Activated T-helper 1 cell treated with anti-CD3 and anti-CD28 coated beads, Interleukin-12 subunit alpha, Interleukin-12 subunit beta, Interleukin-2, Interleukin-4 antibody, amounts not matched to agents 30 ng/mL and 10 ng/mL and 1 ng/mL, durations not matched to agents 14 hours and 24 hours and 36 hours (primary cell): ENCODE measurements at regions not wholly inside any gene's neighbourhood (a gene's known extent, or its start where the extent isn't known, plus 50 kb on each side); places are given as distances from the start of the nearest gene placed in this dataset.

Experiments used
- DNase-seq: peaks from one replicate; pipeline ENCODE4 v3.0.0; 2021; ENCODE audit warnings: low spot score
- H3K27ac Mint-ChIP-seq: one replicate; pipeline ENCODE4 v1.8.0; 2021; ENCODE audit warnings: mild to moderate bottlenecking, mixed read lengths
- H3K27me3 Mint-ChIP-seq: one replicate; pipeline ENCODE4 v1.8.0; 2022; ENCODE audit warnings: mild to moderate bottlenecking, moderate library complexity, mixed read lengths; ENCODE audit not compliant: insufficient read depth
- H3K36me3 Mint-ChIP-seq: one replicate; pipeline ENCODE4 v1.8.0; 2021; ENCODE audit warnings: low read depth, mixed read lengths
- H3K4me1 Mint-ChIP-seq: one replicate; pipeline ENCODE4 v1.8.0; 2021; ENCODE audit warnings: low read depth, mixed read lengths
- H3K4me3 Mint-ChIP-seq: one replicate; pipeline ENCODE4 v1.8.0; 2021; ENCODE audit warnings: mild to moderate bottlenecking, moderate library complexity, mixed read lengths
- H3K9me3 Mint-ChIP-seq: one replicate; pipeline ENCODE4 v1.8.0; 2021; ENCODE audit warnings: mixed read lengths
- intact Hi-C: fragments of 100-400 bp; cut with micrococcal nuclease; formaldehyde crosslinking; loops from one replicate; pipeline ENCODE4 v1.15.1; 2024

- intact Hi-C loops = no loop called here
Observed at GRCh38 chr4:149102765-149103164, 660.6 kb upstream of the NR3C2 start.

GRCh38 chr4:149101649-149102048 is 659.4 kb upstream of the NR3C2 start:
- H3K36me3 Mint-ChIP-seq = no peaks in the 10 kb centered on the region
- H3K27me3 Mint-ChIP-seq = no peaks in the 10 kb centered on the region
- intact Hi-C loops = no loop called here
- H3K27ac Mint-ChIP-seq = no peak overlapping the region
- H3K9me3 Mint-ChIP-seq = no peaks in the 10 kb centered on the region
- H3K4me1 Mint-ChIP-seq = no peaks in the 10 kb centered on the region
- no peak for DNase-seq
- H3K4me3 Mint-ChIP-seq = no peak overlapping the region

More at GRCh38 chr4:149102765-149103164, 660.6 kb upstream of the NR3C2 start:
- no peak for DNase-seq
- no peaks in the 10 kb centered on the region for H3K27me3 Mint-ChIP-seq
- H3K27ac Mint-ChIP-seq = no peak overlapping the region
- H3K9me3 Mint-ChIP-seq = no peaks in the 10 kb centered on the region
- H3K36me3 Mint-ChIP-seq = no peaks in the 10 kb centered on the region
- no peak overlapping the region for H3K4me3 Mint-ChIP-seq
- H3K4me1 Mint-ChIP-seq = no peaks in the 10 kb centered on the region

- no peak for DNase-seq
- Mint-ChIP-seq H3K4me1 (no peaks in the 10 kb centered on the region), H3K27me3 (no peaks in the 10 kb centered on the region), H3K27ac (no peak overlapping the region), H3K4me3 (no peak overlapping the region), H3K36me3 (no peaks in the 10 kb centered on the region), H3K9me3 (peaks cover 9% of the 10 kb centered on the region)
- intact Hi-C loops = no loop called here
Observed at GRCh38 chr4:149095811-149096210, 653.6 kb upstream of the NR3C2 start.

- Mint-ChIP-seq H3K27me3 (no peaks in the 10 kb centered on the region), H3K4me1 (no peaks in the 10 kb centered on the region), H3K27ac (no peak overlapping the region), H3K4me3 (no peak overlapping the region), H3K36me3 (no peaks in the 10 kb centered on the region), H3K9me3 (peaks cover 9% of the 10 kb centered on the region)
- intact Hi-C loops = no loop called here
- no peak for DNase-seq
Observed at GRCh38 chr4:149095001-149095400, 652.8 kb upstream of the NR3C2 start.

- no peak for DNase-seq
- Mint-ChIP-seq H3K27ac (no peak overlapping the region), H3K27me3 (no peaks in the 10 kb centered on the region), H3K36me3 (no peaks in the 10 kb centered on the region), H3K4me1 (no peaks in the 10 kb centered on the region), H3K4me3 (no peak overlapping the region), H3K9me3 (no peaks in the 10 kb centered on the region)
- intact Hi-C loops = no loop called here
Observed at GRCh38 chr4:149084144-149084543, 641.9 kb upstream of the NR3C2 start.

- H3K36me3 Mint-ChIP-seq = no peaks in the 10 kb centered on the region
- H3K4me1 Mint-ChIP-seq = no peaks in the 10 kb centered on the region
- H3K9me3 Mint-ChIP-seq = no peaks in the 10 kb centered on the region
- intact Hi-C loops = no loop called here
- no peak overlapping the region for H3K4me3 Mint-ChIP-seq
- no peaks in the 10 kb centered on the region for H3K27me3 Mint-ChIP-seq
- no peak overlapping the region for H3K27ac Mint-ChIP-seq
- DNase-seq = no peak
Observed at GRCh38 chr4:149077181-149077580, 635.0 kb upstream of the NR3C2 start.

- Mint-ChIP-seq H3K4me3 (no peak overlapping the region), H3K27ac (no peak overlapping the region), H3K9me3 (no peaks in the 10 kb centered on the region), H3K4me1 (no peaks in the 10 kb centered on the region), H3K27me3 (no peaks in the 10 kb centered on the region), H3K36me3 (no peaks in the 10 kb centered on the region)
- intact Hi-C loops = no loop called here
- DNase-seq = no peak
Observed at GRCh38 chr4:149076401-149076800, 634.2 kb upstream of the NR3C2 start.

- no peaks in the 10 kb centered on the region for H3K27me3 Mint-ChIP-seq
- H3K4me3 Mint-ChIP-seq = no peak overlapping the region
- no peaks in the 10 kb centered on the region for H3K4me1 Mint-ChIP-seq
- H3K27ac Mint-ChIP-seq = no peak overlapping the region
- no peaks in the 10 kb centered on the region for H3K9me3 Mint-ChIP-seq
- intact Hi-C loops = no loop called here
- no peak for DNase-seq
- H3K36me3 Mint-ChIP-seq = no peaks in the 10 kb centered on the region
Observed at GRCh38 chr4:149072384-149072783, 630.2 kb upstream of the NR3C2 start.

GRCh38 chr4:149065753-149066152 is 623.5 kb upstream of the NR3C2 start:
- intact Hi-C loops = no loop called here
- H3K27me3 Mint-ChIP-seq = no peaks in the 10 kb centered on the region

GRCh38 chr4:149062997-149063396 is 620.8 kb upstream of the NR3C2 start:
- intact Hi-C loops = no loop called here
- Mint-ChIP-seq H3K4me3 (no peak overlapping the region), H3K4me1 (no peaks in the 10 kb centered on the region), H3K9me3 (peaks cover 3% of the 10 kb centered on the region), H3K27ac (no peak overlapping the region), H3K27me3 (no peaks in the 10 kb centered on the region), H3K36me3 (no peaks in the 10 kb centered on the region)
- DNase-seq = no peak

More at GRCh38 chr4:149065753-149066152, 623.5 kb upstream of the NR3C2 start:
- Mint-ChIP-seq H3K36me3 (no peaks in the 10 kb centered on the region), H3K4me3 (no peak overlapping the region), H3K27ac (no peak overlapping the region), H3K9me3 (peaks cover 3% of the 10 kb centered on the region), H3K4me1 (no peaks in the 10 kb centered on the region)
- no peak for DNase-seq

GRCh38 chr4:149057594-149057993 is 615.4 kb upstream of the NR3C2 start:
- H3K9me3 Mint-ChIP-seq = no peaks in the 10 kb centered on the region
- no peak overlapping the region for H3K27ac Mint-ChIP-seq
- intact Hi-C loops = no loop called here
- H3K4me3 Mint-ChIP-seq = no peak overlapping the region
- peaks cover 2% of the 10 kb centered on the region for H3K27me3 Mint-ChIP-seq
- DNase-seq = no peak
- H3K4me1 Mint-ChIP-seq = no peaks in the 10 kb centered on the region
- no peaks in the 10 kb centered on the region for H3K36me3 Mint-ChIP-seq

- no peak for DNase-seq
- no peaks in the 10 kb centered on the region for H3K4me1 Mint-ChIP-seq
- H3K36me3 Mint-ChIP-seq = no peaks in the 10 kb centered on the region
- peaks cover 2% of the 10 kb centered on the region for H3K27me3 Mint-ChIP-seq
- H3K27ac Mint-ChIP-seq = no peak overlapping the region
- intact Hi-C loops = no loop called here
- no peak overlapping the region for H3K4me3 Mint-ChIP-seq
- H3K9me3 Mint-ChIP-seq = no peaks in the 10 kb centered on the region
Observed at GRCh38 chr4:149056615-149057014, 614.4 kb upstream of the NR3C2 start.

- Mint-ChIP-seq H3K9me3 (no peaks in the 10 kb centered on the region), H3K4me3 (no peak overlapping the region), H3K36me3 (no peaks in the 10 kb centered on the region), H3K27ac (no peak overlapping the region), H3K4me1 (no peaks in the 10 kb centered on the region), H3K27me3 (peaks cover 2% of the 10 kb centered on the region)
- no peak for DNase-seq
- intact Hi-C loops = no loop called here
Observed at GRCh38 chr4:149055624-149056023, 613.4 kb upstream of the NR3C2 start.

GRCh38 chr4:149050840-149051239 is 608.6 kb upstream of the NR3C2 start:
- H3K4me3 Mint-ChIP-seq = no peak overlapping the region
- no peak overlapping the region for H3K27ac Mint-ChIP-seq
- no peaks in the 10 kb centered on the region for H3K4me1 Mint-ChIP-seq
- intact Hi-C loops = no loop called here
- H3K9me3 Mint-ChIP-seq = no peaks in the 10 kb centered on the region
- no peaks in the 10 kb centered on the region for H3K27me3 Mint-ChIP-seq
- no peaks in the 10 kb centered on the region for H3K36me3 Mint-ChIP-seq
- DNase-seq = no peak
